ENCODE measurements at regions not wholly inside any gene's neighbourhood (a gene's known extent, or its start where the extent isn't known, plus 50 kb on each side); places are given as distances from the start of the nearest gene placed in this dataset.

DNA sequence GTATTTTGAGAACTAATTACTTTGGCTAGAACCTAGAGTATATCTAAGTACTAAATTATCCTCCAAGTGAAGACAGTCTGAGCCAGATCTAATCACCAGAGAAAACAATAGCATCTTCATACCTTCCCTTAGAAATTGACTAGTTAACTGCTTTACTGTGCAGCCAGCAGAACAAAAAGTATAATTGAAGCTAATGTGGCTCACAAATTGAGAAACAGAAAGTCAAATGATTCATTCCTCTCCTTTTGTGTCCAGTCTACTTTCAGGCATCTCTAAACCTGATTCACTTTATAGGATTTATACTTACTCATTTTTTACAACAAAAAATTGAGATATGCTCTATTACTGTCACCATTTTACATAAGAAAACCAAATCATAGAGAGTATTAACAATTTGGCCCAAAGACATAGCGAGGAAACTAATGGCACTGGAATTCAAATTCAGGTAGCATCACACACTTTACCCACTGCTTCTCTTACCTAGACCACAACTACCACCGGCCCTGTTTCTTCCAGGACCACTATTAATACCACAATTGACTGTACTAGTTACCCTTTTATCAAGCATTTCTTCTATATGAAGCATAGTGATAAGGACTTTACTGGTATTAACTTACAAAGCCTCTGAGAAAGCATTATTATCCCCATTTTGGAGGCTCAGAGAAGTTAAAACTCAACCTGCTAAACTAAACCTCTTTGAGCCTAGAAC, 1402.6 kb upstream of the TENM4 start:
- TF ChIP-seq, protein P1, sequence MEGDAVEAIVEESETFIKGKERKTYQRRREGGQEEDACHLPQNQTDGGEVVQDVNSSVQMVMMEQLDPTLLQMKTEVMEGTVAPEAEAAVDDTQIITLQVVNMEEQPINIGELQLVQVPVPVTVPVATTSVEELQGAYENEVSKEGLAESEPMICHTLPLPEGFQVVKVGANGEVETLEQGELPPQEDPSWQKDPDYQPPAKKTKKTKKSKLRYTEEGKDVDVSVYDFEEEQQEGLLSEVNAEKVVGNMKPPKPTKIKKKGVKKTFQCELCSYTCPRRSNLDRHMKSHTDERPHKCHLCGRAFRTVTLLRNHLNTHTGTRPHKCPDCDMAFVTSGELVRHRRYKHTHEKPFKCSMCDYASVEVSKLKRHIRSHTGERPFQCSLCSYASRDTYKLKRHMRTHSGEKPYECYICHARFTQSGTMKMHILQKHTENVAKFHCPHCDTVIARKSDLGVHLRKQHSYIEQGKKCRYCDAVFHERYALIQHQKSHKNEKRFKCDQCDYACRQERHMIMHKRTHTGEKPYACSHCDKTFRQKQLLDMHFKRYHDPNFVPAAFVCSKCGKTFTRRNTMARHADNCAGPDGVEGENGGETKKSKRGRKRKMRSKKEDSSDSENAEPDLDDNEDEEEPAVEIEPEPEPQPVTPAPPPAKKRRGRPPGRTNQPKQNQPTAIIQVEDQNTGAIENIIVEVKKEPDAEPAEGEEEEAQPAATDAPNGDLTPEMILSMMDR (IDR thresholded peaks at IDR 0.05): no peak
- TF ChIP-seq POLR2A (IDR thresholded peaks at IDR 0.05) (no peak), EP300 (IDR thresholded peaks at IDR 0.05) (no peak), POLR2AphosphoS5 (IDR thresholded peaks at IDR 0.05) (no peak)

All from sigmoid colon (tissue), 4 donors.